GM21619 (cell line): ENCODE measurements at regions not wholly inside any gene's neighbourhood (a gene's known extent, or its start where the extent isn't known, plus 50 kb on each side); places are given as distances from the start of the nearest gene placed in this dataset.

Experiments used
- ATAC-seq: cut with Tn5 transposase; IDR thresholded peaks from one replicate; pipeline ENCODE4 v1.9.1; 2021; ENCODE audit not compliant: unreplicated experiment

DNA sequence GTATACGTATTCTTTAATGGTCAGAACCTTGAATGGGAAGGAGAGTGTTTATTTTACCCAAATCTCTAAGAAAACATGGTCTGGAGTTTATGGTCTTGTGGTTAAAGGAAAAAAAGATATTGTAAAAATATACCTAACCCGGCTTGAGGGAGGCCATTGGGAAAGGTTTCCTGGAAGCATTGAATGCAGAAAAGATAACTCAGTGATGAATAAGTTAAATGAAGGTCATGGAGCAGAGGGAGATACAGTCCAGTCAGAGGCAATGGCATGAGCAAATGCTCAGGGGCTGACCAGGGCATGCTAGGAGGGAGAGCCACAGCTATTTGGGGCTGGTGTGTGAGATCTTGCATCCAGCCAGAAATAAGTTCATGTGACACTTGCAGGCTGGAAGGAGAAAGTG is 430.4 kb upstream of the CDH5 start:
- ATAC-seq, result no peak

DNA sequence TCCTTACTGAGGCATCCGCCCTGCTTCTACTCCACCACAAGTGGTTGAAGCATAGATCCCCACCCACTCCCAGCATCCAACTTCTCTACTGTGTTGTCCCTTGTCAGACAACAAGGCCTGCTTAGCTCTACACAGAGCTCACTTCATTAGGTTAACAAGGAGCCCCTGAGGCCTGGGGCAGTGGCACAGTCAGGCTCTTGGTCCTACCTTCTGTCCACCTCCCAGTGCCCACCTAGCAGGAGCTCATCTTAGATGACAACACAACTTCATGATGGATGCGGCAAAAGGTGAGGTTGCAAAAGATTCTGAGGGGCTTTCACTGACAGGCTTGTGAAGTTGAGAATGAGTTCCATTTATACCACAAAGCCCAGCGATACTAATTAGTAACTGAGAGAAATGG is 432.0 kb upstream of the CDH5 start:
- ATAC-seq, result no peak

DNA sequence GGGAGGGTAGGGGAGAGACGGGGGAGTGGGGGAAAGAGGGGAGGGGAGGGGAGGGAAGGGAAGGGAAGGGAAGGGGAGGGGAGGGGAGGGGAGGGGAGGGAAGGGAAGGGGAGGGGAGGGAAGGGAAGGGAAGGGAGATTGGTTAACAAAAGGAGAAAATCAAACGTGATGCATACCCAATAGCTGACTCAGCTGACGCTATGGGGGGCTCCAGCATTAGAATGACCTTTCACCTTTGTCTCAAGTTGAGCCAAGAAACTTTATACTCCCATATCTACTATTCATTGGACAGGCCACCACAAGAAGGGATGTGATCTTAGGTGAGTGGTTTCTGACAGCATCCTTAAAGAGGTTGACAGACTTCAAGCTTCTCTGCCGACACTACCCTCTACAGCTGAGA is 432.8 kb upstream of the CDH5 start:
- no peak for ATAC-seq

DNA sequence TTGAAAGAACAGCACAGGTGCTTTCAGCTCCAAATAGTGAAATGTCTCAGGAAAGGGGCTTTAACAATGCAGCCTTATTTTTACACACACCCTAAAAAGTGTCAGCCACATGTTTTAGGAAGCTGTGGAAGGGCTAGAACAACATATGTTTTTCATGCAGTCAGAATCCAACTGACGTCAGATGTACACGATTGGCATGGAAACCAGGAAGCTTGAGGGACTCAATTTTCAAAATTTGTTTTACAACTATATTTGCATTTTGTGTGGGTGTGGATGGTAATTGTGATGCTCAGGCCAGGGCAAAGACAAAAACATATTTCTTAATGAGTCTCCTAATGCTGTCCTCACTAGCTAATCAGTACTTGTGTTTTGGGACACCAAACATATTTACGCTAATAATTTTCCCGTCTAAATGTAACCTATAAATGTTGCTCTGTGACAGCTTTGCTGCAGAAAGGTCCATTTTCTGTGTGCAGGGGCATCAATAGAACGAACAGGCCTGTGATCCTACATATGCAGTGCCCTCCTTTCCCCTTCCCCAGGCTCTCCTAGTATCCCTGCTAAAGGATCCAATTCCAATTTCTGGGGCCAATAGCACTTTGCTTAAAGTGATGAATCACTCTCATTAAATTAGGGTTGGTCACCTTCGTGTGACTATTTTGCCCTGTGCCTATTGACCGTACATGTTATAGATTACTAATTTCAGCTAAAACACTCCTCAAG is 434.0 kb upstream of the CDH5 start:
- no peak for ATAC-seq

DNA sequence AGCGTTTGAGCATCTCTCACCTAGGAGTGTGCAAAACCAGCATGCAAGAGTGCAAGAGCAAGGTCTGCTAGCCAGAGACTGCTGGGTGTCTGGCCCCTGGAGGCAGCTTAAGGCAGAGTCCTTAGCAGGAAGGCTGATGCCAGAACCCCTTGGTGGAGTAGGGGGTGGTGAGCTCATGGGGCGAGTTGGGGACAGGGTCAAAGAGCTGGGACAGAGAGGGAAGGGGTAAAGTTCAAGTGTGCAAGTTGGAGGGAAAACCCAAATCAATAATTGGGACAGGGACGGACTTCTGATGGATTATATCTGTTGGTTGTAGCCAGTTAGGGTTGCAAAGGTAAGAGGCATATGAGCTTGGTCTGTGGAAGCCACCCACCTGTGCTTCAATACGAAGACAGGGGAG is 443.6 kb upstream of the CDH5 start:
- ATAC-seq, result no peak

DNA sequence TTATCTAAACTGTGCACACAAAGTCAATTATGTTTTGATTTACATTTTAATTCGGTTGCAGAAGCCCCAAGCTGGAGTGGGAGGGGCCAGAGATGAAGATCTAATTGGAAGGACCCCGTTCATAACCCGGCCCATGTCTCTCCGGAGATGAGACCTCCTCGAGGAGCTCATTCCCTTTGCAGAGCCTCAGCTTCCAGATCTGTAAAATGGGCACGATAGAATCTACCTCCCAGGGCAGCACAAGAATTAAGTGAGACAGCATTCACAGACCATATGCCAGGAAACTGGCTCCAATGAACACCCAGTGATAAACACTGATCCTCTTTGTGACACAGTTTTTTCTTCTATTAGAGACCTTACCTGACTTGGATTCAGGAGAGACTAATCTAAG is 446.5 kb upstream of the CDH5 start:
- ATAC-seq, result no peak

DNA sequence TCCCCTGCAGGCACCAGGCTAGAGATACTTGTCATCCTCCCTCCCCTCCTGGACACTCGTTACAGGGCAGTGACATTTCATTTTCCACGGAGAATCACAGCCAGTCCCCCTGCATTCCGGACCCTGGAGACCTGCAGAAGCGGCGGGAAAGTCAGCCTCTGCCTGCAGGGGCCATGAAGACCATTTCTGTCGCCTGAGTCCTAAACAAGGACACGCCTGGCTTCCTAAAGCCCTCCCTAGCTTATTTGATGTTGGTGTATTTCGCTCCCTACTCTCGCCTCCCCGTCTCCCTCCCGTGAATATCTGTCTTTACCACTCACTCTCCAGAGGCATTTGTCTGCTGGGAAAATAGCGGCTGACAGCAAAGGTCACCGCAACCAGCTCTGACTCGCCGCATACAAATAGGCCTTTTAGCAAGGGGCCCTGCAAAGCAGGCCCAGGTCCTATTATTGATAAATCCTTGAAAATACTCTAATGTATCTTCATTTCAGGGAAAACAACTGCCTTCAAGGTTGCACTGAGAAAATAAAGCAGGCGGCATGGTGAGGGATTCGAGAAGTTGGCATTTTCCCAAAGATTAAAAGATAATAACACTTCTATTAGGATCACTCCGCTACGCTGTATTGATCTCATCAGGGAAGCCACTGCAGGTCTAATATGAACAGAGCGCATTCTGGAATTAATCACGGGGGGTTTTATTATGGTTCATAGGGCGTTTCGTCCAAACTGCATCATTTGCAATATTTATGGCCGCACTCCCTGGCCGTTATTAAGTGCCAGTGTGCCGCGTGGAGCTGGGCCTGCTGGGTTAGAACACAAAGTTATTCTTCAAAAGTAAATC is 447.1 kb upstream of the CDH5 start:
- no peak for ATAC-seq

DNA sequence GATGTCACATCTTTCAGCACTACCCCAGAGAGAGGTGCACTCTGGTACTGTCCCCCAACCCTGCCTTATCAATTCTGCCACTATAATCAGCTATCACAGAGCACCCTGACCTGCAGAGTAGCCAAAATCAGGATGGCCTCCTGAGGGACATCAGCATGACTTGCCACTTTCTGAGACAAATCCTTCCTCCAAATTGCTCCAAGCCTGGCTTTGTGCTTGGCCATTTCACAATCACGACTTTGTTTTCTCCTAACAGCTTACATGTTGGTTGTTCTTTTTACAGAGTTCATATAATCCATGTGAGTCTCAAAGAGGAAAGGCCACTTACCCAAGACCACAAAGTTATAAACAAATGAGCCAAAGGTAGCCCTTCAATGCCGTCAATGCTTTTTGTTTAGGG is 449.0 kb upstream of the CDH5 start:
- no peak for ATAC-seq

DNA sequence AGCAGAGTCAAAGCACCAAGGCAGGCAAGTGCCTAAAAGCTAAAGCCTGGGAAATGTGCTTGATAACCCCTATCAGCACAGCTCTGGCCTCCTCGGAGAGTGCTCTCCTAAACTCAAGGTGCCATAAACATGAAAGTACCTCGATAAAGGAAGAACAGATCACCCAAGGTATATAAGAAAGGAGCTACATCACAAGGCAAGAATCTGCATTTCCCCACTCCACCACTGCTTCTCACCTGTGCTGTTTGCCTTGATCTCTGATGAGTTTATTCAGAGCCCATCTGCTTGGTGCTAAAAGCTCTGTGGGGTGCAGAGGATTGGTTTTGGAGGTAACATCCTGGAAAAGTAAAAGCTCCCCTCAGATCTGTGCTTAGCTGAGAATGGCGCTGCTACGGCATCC is 449.5 kb upstream of the CDH5 start:
- ATAC-seq, result no peak

DNA sequence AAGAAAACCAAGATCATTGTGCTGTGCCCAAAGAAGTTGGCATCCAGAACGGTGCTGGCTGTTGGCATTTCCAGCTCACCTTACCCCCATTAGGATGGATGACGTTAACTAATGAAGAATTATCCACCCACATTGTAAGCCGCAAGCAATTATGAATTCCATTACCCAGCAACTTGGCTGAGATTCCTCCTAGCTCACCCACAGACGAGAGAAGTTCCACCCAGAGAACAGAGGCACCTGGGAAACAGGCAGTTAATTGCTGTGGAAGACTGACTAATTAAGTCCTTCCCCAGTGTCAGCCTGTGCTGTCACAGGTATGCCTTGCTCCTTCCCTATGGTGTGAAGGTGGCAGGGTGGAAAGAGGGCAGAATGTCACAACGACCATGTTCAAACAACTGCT is 456.2 kb upstream of the CDH5 start:
- ATAC-seq, result no peak

DNA sequence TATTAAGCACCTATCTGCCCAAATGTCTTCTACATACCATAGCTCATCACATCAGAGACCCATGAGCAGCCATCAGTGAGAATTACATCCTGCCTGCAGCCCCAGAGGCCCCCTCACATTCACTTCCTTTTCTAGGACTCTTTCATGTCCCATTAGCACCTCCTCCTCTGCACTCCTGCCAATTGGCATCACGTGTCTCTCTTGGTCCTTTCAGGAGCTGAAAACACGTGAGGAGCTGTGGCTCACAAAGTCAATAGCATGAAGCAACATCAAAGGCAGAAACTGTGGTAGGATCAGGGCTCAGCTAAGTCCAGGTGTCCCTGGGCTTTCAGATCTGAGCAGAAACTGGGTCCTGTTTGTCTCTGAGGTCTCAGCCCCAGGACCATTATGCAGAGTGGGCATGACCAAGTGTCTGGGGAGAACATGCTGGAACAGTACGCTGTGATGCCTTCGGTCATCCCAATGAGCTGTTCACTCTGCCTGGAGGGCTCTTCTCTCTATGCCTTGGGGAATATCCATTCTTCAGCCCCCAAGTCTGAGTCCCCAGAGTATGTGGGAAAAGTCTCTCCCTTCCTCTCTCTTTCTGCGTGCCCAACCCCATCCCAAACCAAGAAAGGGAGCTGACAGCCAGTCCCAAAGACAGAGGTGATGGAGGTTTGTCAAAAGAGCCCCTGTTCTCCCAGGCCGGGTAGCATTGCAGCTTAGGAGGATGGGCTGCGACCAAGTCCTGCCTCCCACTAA is 457.0 kb upstream of the CDH5 start:
- no peak for ATAC-seq

DNA sequence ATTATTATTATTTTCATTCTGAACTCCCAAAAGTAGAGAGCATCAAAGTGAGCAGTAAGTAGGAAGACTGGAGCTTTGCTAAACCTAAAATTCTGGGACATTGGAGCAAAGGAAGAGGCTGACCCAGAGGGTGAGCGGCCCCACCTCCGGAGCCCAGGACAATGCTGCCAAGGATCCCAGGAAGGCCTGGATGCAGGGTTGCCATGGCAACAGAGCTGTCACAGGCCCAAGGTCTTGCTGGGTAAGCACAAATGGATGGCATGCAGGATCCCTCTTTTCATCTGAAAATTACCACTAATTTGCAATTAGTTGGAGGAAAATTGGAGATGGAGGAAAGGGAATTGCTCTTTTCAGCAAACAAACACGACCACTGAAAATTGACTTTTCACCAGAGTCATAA is 457.9 kb upstream of the CDH5 start:
- ATAC-seq, result no peak

DNA sequence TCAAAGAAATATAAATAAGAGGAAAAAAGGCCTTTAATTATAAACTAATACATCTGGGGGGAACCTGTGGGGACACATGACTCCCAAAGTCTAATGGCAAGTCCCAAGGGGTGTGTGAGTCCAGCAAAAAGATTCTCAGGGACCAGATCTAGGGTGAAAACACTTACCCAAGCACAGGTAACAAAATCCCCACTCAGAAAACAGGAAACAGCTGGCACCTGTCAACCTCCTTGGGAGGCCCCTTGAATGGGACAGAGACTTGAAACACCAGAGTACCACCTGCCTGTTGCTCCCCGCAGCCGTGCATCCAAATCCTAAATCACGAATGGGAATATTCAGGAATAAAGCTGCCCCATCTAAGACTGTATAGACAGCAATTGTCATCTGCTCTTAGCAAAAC is 461.2 kb upstream of the CDH5 start:
- no peak for ATAC-seq

DNA sequence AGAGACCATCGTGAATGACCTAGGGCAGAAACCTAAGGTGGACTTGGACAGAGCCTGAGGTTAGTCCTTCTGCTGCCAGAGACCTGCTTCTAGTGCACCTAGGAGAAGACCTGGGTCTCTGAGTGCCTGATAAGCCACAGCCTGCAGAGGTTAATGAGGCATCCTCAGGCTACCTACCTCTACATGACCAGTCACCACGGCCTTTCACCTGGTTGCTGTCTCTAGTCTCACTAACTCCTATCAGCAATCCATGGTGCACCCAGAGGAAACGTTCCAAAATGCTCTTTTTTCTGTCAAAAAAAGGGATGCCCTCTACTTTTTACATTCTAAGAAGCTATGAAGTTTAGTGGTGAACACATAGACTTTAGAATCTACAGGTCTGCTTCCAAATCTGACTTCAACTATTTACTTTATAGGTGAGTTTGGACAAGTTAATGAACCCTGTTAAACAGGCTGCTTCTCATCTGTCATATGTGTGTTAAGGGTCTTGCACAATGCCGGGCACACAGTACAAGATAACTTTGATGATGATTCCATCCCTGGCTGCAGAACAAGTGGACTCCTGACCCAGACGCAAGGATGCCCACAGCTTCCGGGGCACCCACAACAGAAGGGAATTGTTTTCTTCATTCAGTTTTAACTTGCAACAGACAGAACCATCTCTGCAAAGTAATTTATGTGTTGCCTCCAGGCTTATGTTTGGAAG is 469.9 kb upstream of the CDH5 start:
- no peak for ATAC-seq

DNA sequence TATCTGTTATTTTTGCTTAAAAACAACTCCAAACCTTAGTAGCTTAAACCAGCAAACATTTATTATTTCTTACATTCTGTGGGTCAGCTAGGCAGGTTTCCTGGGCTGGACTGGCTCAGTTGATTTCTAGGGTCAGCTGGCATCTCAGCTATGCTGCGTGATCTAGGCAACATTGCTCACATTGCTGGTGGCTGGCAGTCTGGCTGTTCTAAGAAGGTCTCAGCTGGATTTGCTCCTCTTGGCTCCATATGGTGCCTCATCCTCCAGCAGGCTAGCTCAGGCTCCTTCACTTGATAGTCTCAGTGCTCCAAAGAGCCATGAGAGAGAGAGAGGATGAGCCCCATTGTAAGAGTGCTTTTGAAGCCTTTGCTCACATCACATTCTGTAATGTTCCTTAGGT is 470.6 kb upstream of the CDH5 start:
- ATAC-seq, result no peak

DNA sequence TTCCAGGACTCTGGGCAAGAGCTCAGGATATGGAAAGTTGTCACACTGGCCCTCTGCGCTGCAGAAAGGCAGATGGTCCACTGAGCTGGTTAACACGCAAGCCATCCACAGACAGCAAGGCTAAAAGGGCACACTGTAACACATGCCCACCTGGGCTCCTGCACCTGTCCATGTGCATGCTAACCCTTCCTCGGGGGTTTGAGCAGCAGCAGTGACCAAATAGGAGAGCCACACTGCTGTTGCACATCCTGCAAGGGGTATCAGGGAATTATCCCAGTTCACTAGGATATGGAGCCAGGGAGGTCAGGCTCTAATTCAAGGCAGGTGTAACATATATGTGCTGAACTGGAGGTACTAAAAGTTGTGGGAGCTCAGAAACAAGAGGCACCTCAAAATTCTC is 471.0 kb upstream of the CDH5 start:
- no peak for ATAC-seq

DNA sequence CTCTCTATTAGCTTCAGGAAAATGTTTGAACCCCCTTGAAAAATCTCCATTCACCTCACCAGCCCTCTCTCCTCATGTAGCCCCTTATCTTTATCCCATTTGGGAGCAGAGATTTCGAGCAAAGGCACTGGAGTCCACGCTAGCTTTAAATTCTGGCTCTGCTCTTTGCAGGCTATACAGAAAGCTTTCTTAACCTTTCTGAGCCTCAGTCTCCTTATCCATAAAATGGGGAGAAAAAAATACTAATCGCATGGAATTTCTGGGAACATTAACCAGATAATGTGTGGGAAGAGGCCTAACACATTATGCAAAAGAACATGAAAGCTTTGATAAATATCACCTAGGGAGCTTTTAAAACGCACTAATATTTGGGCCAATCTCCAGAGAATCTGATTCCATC is 476.3 kb upstream of the CDH5 start:
- no peak for ATAC-seq

DNA sequence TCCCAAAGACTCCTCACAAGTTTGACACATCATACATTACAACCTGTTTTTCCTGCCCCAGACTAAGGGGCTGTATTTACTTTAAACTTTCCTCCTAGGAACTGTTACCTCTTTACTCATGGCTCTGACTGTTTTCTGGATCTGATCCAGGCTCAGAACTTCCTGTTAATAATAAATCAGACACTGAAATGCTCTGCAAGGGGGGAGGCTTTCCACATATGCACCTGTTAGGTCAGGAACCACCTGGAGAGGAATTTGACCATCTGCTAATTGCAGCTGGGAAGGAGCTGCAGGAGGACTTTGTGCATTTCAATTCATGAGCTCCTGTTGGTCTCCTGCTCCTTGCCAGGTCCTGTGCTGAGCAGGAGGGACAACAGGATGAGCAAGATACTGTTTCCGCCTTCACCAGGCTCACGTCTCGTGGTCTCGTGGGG is 476.9 kb upstream of the CDH5 start:
- no peak for ATAC-seq

DNA sequence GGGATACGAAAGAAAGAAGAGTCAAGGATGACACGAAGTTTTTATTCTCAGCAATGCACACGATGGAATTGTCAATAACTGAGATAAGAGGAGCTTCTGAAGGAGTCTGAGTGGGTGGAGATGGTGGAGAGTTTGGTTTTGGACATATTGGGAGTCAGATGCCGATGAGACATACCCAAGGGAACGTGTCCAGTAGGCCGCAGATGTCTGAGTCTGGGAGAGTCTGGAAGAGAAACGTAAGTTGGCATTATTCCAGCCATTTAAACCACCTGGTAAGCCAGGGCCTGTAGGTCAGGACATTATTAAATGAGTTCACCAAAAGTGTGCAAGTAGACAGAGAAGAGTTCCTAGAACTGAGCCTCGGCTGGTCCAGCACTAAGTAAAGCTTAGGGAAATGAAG is 478.3 kb upstream of the CDH5 start:
- no peak for ATAC-seq

DNA sequence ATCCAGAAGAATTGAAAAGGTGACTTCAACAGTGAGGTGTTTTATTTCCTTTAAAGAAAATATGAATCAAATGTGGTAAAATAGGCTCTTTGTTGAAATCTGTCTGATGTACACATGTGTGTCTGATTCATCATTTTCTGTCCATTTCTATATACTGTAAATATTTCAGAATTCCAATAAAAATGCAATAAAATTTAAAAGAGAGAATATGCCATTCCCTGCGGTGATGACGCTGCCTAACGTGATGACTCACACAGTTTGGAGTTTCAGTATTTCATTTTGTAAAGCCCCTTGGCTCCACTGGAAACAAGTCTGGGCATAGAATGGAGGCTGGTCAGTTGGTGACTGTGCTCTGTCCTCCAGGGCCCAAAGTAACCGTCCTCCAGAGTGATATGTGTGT is 482.5 kb upstream of the CDH5 start:
- no peak for ATAC-seq

DNA sequence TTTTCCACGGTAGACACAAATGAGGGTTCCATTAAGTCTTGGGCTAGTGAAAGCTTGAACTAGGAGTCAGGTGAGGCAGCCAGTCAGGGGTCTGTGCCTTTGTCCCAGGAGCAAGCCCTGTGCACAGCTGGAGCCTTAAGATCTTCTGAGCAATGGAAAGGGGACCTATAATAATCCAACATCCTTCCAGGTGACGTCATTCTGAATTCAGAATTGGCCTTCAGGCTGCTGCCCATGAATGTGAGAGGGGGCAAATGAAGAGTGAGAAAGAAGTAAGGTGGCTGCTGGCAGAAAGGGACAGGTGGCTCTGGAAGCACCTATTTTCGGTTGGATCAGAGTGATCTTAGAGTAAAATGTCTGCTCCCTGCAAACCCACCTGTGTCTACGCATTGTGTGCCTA is 488.1 kb upstream of the CDH5 start:
- ATAC-seq, result no peak
